ENCODE measurements at regions not wholly inside any gene's neighbourhood (a gene's known extent, or its start where the extent isn't known, plus 50 kb on each side); places are given as distances from the start of the nearest gene placed in this dataset.

GRCh38 chr2:84022810-84023431 is 436.2 kb downstream of the SUCLG1 start:
- ChIA-PET CTCF (interaction anchor here (0.8 to 1.0 kb wide), 2 partner anchors 22 to 280 kb away, joined by 3 to 7 read pairs; no protein-coding TSS in a partner anchor), POLR2A (no interaction called here)
- Histone ChIP-seq H3K27me3 (ENCODE audit: control insufficient read depth, insufficient read depth, low read length) (no peaks in the 10 kb centered on the region), H3K4me3 (ENCODE audit: low read depth in 2 of 2, low read length in 2 of 2) (no peak overlapping the region), H3K9me3 (ENCODE audit: control insufficient read depth, insufficient read depth, low read depth, low read length) (no peaks in the 10 kb centered on the region), H3K4me1 (ENCODE audit: control insufficient read depth, insufficient read depth, low read length) (no peaks in the 10 kb centered on the region; the same call in 1 of the 2 replicates), H3K36me3 (ENCODE audit: control insufficient read depth, insufficient read depth, low read length) (no peaks in the 10 kb centered on the region), H3K27ac (ENCODE audit: low read length) (no peak overlapping the region)
- intact Hi-C loops (cut with micrococcal nuclease; ENCODE audit: unreplicated experiment) (loop anchor here (1.0 kb wide), 1 partner anchor 280 kb away; no protein-coding TSS in a partner anchor), in situ Hi-C loops (cut with HindIII; ENCODE audit: low pct_unique_long_range_greater_than_20kb, low sequenced_read_pairs) (no loop called here)
- TF ChIP-seq CTCF (IDR thresholded peaks at IDR 0.05), result peak; percentile 73; the same call in 1 of the 2 replicates
- no peak for TF ChIP-seq SIN3A (IDR thresholded peaks at IDR 0.05; ENCODE audit: borderline replicate concordance, insufficient read depth, low read depth, low read length)
- no peak for ATAC-seq
- DNase-seq (ENCODE audit: low read depth, low spot score), result peak; percentile 30
- BruUV-seq (replicated peaks), result no TSS peak

- H3K4me1 ChIP-seq (ENCODE audit: control insufficient read depth, insufficient read depth, low read length), result no peaks in the 10 kb centered on the region
- no peaks in the 10 kb centered on the region for H3K27me3 ChIP-seq (ENCODE audit: control insufficient read depth, insufficient read depth, low read length)
- no peaks in the 10 kb centered on the region for H3K36me3 ChIP-seq (ENCODE audit: control insufficient read depth, insufficient read depth, low read length)
- POLR2A ChIA-PET, result no interaction called here
- no peak overlapping the region for H3K27ac ChIP-seq (ENCODE audit: low read length)
- in situ Hi-C loops (cut with HindIII; ENCODE audit: low pct_unique_long_range_greater_than_20kb, low sequenced_read_pairs), result no loop called here
- DNase-seq (ENCODE audit: low read depth, low spot score) (no peak), ATAC-seq (no peak)
- no peaks in the 10 kb centered on the region for H3K9me3 ChIP-seq (ENCODE audit: control insufficient read depth, insufficient read depth, low read depth, low read length)
- intact Hi-C loops (cut with micrococcal nuclease; ENCODE audit: unreplicated experiment), result no loop called here
- H3K4me3 ChIP-seq (ENCODE audit: low read depth in 2 of 2, low read length in 2 of 2), result no peak overlapping the region
- CTCF ChIA-PET, result no interaction called here
- TF ChIP-seq POLR2AphosphoS5 (IDR thresholded peaks at IDR 0.05; ENCODE audit: low read depth, low read length) (no peak), SIN3A (IDR thresholded peaks at IDR 0.05; ENCODE audit: borderline replicate concordance, insufficient read depth, low read depth, low read length) (no peak), TCF7L2 (IDR thresholded peaks at IDR 0.05; ENCODE audit: low read depth, low read length) (no peak), CTCF (IDR thresholded peaks at IDR 0.05) (no peak), REST (IDR thresholded peaks at IDR 0.05; ENCODE audit: insufficient read depth in 1 of 2, low read depth in 2 of 2, low read length in 1 of 2) (no peak)
- no TSS peak for BruUV-seq (replicated peaks)
Measured at GRCh38 chr2:84017010-84017409, 442.1 kb downstream of the SUCLG1 start.

Measured in Panc1 (cell line).